ENCODE measurements at regions not wholly inside any gene's neighbourhood (a gene's known extent, or its start where the extent isn't known, plus 50 kb on each side); places are given as distances from the start of the nearest gene placed in this dataset.

DNA sequence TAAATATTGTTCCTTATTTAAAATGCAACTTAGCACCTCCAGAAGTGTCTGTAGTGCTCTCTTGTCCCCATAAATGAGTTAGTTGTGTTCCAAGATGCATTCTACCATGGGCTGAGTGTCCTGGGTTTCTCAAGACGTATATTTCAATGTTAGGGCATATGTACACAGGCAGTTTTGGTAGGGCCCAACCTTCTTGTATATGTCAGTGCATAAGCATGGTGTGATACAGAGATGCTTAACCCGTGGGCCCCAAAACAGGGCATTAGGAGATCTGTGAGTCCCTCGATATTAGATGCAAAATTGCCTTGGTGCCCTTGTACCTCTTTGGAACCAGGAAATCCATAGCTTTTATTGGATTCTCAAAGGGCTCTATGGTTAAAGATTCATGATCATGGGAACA lies 91.5 kb upstream of the HIVEP1 start:
- DNase-seq (ENCODE audit: low read depth): no peak
- no peak overlapping the region for H3K4me3 ChIP-seq (ENCODE audit: low read depth, low read length)
- no peak for TF ChIP-seq CTCF (IDR thresholded peaks at IDR 0.05; ENCODE audit: insufficient read depth, low read length)

- no peak for TF ChIP-seq CTCF (IDR thresholded peaks at IDR 0.05; ENCODE audit: insufficient read depth, low read length)
Measured at GRCh38 chr6:11919771-11920440, 92.2 kb upstream of the HIVEP1 start.

GRCh38 chr6:11918739-11919605 lies 93.1 kb upstream of the HIVEP1 start:
- H3K4me3 ChIP-seq (ENCODE audit: low read depth, low read length): no peak overlapping the region
- no peak for DNase-seq (ENCODE audit: low read depth)
- no peak for TF ChIP-seq CTCF (IDR thresholded peaks at IDR 0.05; ENCODE audit: insufficient read depth, low read length)

More at GRCh38 chr6:11919771-11920440, 92.2 kb upstream of the HIVEP1 start:
- DNase-seq (ENCODE audit: low read depth): no peak
- no peak overlapping the region for H3K4me3 ChIP-seq (ENCODE audit: low read depth, low read length)

DNA sequence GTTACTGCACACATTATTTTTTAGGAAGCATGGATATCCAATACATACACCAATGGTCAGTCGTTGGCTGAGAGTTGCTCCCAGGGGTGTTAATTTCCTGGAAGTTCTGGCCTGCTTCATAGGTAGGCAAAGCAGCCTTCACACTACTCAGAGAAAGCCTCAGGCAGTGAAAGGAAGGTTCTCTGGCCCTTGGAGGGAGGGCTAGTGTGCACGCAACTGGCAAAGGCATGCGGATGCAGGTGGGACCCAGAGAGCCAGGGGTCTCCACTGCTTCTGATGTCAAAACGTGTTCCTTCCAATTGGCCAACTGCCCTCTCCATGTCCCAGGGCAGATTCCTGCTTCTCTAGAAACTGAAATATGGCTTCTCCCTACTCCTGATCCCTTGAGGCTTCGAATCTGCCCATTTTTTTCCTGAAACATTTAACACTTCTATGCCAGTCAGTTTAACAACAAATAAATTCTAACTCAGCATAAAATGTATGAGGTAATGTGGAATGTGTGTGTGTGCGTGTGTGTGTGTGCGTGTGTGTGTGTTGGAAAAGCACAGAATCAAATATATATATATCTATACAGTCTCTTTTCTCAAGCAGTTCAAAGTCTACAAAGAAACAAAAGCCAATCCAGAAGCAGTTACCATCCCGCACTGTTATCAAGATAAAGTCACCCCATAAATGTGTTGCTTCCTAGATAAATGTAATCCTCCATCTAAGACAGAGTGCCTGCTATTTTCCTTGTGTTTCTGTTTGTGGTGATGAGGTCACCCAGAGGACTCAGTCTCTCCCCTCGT lies 94.0 kb upstream of the HIVEP1 start:
- DNase-seq (ENCODE audit: low read depth): peak; percentile 66
- no peak overlapping the region for H3K4me3 ChIP-seq (ENCODE audit: low read depth, low read length)
- TF ChIP-seq CTCF (IDR thresholded peaks at IDR 0.05; ENCODE audit: insufficient read depth, low read length): no peak

- no peak for TF ChIP-seq CTCF (IDR thresholded peaks at IDR 0.05; ENCODE audit: insufficient read depth, low read length)
- H3K4me3 ChIP-seq (ENCODE audit: low read depth, low read length): no peak overlapping the region
- DNase-seq (ENCODE audit: low read depth): no peak
Measured at GRCh38 chr6:11912420-11912819, 99.7 kb upstream of the HIVEP1 start.

DNA sequence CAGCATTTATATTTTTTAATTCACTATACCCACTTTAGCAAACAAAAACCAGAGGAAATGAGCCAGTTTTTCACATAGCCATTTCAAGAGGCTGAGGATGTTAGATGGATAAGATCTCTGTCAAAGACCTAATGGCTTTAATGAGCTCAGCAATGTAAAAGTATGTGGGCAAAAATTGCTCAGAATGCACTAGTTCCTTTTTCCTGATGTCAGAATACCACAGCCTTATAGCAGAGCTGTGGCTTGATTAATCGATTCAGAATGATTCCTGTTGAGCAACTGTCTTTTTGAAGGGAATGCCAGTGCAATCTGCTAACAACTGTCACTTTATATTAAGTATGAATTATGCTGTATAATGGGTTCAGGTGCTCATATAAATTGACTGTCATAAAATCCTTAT lies 100.6 kb upstream of the HIVEP1 start:
- no peak overlapping the region for H3K4me3 ChIP-seq (ENCODE audit: low read depth, low read length)
- TF ChIP-seq CTCF (IDR thresholded peaks at IDR 0.05; ENCODE audit: insufficient read depth, low read length): no peak
- DNase-seq (ENCODE audit: low read depth): peak; percentile 38

Data from fibroblast of the aortic adventitia (primary cell).